Keratinocyte (primary cell): ENCODE measurements at regions not wholly inside any gene's neighbourhood (a gene's known extent, or its start where the extent isn't known, plus 50 kb on each side); places are given as distances from the start of the nearest gene placed in this dataset.
A peak's percentile ranks its signal among the peaks of the same experiment; 100 is the strongest.
"Not testable (repeated sequence)": the region's sequence is repeated elsewhere in the genome, so short reads cannot be mapped to it uniquely, and the experiment has no call there.

Experiments
- DNase-seq: peaks from one replicate; pipeline ENCODE4 v3.0.0-alpha.2; 2011; ENCODE audit warnings: low read depth, missing footprints, low spot score
- FAIRE-seq: peaks from 2 replicates; lab custom pipeline; 2011; peaks lifted over from hg19 to GRCh38; lab: Jason Lieb, UNC
- H2AFZ ChIP-seq: 2 replicates; pipeline ENCODE4 v1.6.0; 2012; ENCODE audit warnings: low read length, control low read depth, inconsistent platforms; ENCODE audit not compliant: control insufficient read depth
- H3K27ac ChIP-seq: 2 replicates; pipeline ENCODE4 v1.5.1; 2011; ENCODE audit warnings: low read length; ENCODE audit not compliant: control insufficient read depth, insufficient read depth
- H3K27me3 ChIP-seq: 3 replicates; pipeline ENCODE4 v1.6.0; 2011; ENCODE audit warnings: low read length; ENCODE audit not compliant: control insufficient read depth, insufficient read depth; ENCODE audit errors: extremely low read depth
- H3K36me3 ChIP-seq, 2 experiments: 2 replicates in 1 of 2; 3 replicates in 1 of 2; pipeline ENCODE4 v1.5.1; 2011; ENCODE audit warnings: low read length in 2 of 2, mild to moderate bottlenecking in 1 of 2; ENCODE audit not compliant: control insufficient read depth in 2 of 2, insufficient read depth in 2 of 2; ENCODE audit errors: extremely low read depth in 1 of 2
- H3K4me1 ChIP-seq: 3 replicates; pipeline ENCODE4 v1.5.1; 2011; ENCODE audit warnings: low read length; ENCODE audit not compliant: control insufficient read depth, insufficient read depth; ENCODE audit errors: extremely low read depth
- H3K4me2 ChIP-seq: 3 replicates; pipeline ENCODE4 v1.6.0; 2011; ENCODE audit warnings: low read depth, low read length; ENCODE audit not compliant: control insufficient read depth, insufficient read depth; ENCODE audit errors: extremely low read depth
- H3K4me3 ChIP-seq, 3 experiments: fragments of 200-600 bp in 1 of 3; sonication (generic) in 1 of 3; 2 replicates in 2 of 3; 3 replicates in 1 of 3; pipeline ENCODE4 v1.5.1; 2011 to 2016; ENCODE audit warnings: low read length in 3 of 3, mild to moderate bottlenecking in 3 of 3, control low read depth in 2 of 3, inconsistent platforms in 1 of 3, low read depth in 1 of 3, mixed read lengths in 1 of 3, mixed run types in 1 of 3, moderate library complexity in 1 of 3; ENCODE audit not compliant: control insufficient read depth in 2 of 3, insufficient read depth in 2 of 3; ENCODE audit errors: extremely low read depth in 1 of 3
- H3K79me2 ChIP-seq: 2 replicates; pipeline ENCODE4 v1.6.0; 2012; ENCODE audit warnings: low read length; ENCODE audit not compliant: control insufficient read depth, insufficient read depth
- H3K9ac ChIP-seq: 3 replicates; pipeline ENCODE4 v1.6.0; 2011; ENCODE audit warnings: low read length; ENCODE audit not compliant: control insufficient read depth, insufficient read depth; ENCODE audit errors: extremely low read depth
- H3K9me1 ChIP-seq: 3 replicates; pipeline ENCODE4 v1.6.0; 2011; ENCODE audit warnings: low read length; ENCODE audit not compliant: control insufficient read depth, insufficient read depth; ENCODE audit errors: extremely low read depth
- H3K9me3 ChIP-seq: 2 replicates; pipeline ENCODE4 v1.5.1; 2012; ENCODE audit warnings: low read depth, low read length; ENCODE audit not compliant: control insufficient read depth
- H4K20me1 ChIP-seq: 3 replicates; pipeline ENCODE4 v1.6.0; 2011; ENCODE audit warnings: low read length; ENCODE audit not compliant: control insufficient read depth, insufficient read depth; ENCODE audit errors: extremely low read depth
- CTCF ChIP-seq, 3 experiments: IDR thresholded peaks in 1 of 3; conservative IDR thresholded peaks in 1 of 3; optimal IDR thresholded peaks in 1 of 3; 2 replicates in 2 of 3; 3 replicates in 1 of 3; pipeline versions ENCODE3 to v1.5.1; 2011; ENCODE audit warnings: low read length in 3 of 3, mild to moderate bottlenecking in 3 of 3, moderate library complexity in 2 of 3, control low read depth in 1 of 3, inconsistent platforms in 1 of 3; ENCODE audit not compliant: insufficient read depth in 2 of 3; ENCODE audit errors: extremely low read depth in 1 of 3
- EZH2 ChIP-seq: IDR thresholded peaks from one replicate; pipeline ENCODE4 v1.6.1; 2012; ENCODE audit warnings: inconsistent platforms, mild to moderate bottlenecking, low read length, moderate library complexity
- dilution Hi-C: fragments of 300-500 bp; cut with MboI; formaldehyde crosslinking; loops from one replicate; pipeline ENCODE4 v1.7.0; 2020; ENCODE audit warnings: low sequenced_read_pairs; ENCODE audit not compliant: extremely low pct_ligation_motif_present

GRCh38 chr10:117856426-117856825 is 190.3 kb downstream of the RAB11FIP2 start:
- H3K4me3 ChIP-seq, H3K9me1 ChIP-seq, H3K27ac ChIP-seq, H3K36me3 ChIP-seq, FAIRE-seq, H3K9me3 ChIP-seq, H2AFZ ChIP-seq, H3K9ac ChIP-seq, H3K4me1 ChIP-seq, H3K79me2 ChIP-seq, H3K27me3 ChIP-seq, H3K4me2 ChIP-seq, H4K20me1 ChIP-seq, dilution Hi-C loops, DNase-seq: not testable (repeated sequence)

- Histone ChIP-seq H3K9me3 (no peaks in the 10 kb centered on the region), H3K4me2 (no peak overlapping the region), H3K4me3 (no peak overlapping the region), H4K20me1 (no peaks in the 10 kb centered on the region), H2AFZ (no peak overlapping the region), H3K27ac (no peak overlapping the region), H3K79me2 (no peaks in the 10 kb centered on the region), H3K9ac (no peak overlapping the region), H3K27me3 (no peaks in the 10 kb centered on the region), H3K9me1 (no peaks in the 10 kb centered on the region), H3K4me1 (peaks cover 9% of the 10 kb centered on the region), H3K36me3 (no peaks in the 10 kb centered on the region)
- TF ChIP-seq EZH2 (no peak), CTCF (optimal IDR thresholded peaks at IDR 0.05 in 1 of 3, IDR thresholded peaks at IDR 0.05 in 1 of 3, conservative IDR thresholded peaks at IDR 0.05 in 1 of 3; ENCODE audit: extremely low read depth in 1 of 3, insufficient read depth in 2 of 3, low read length in 3 of 3) (no peak)
- FAIRE-seq = peak; percentile 51
- dilution Hi-C loops = no loop called here
- no peak for DNase-seq
Measured at GRCh38 chr10:117860135-117860534, 186.6 kb downstream of the RAB11FIP2 start.

- Histone ChIP-seq H3K36me3 (no peaks in the 10 kb centered on the region), H3K27ac (no peak overlapping the region), H3K9ac (no peak overlapping the region), H2AFZ (no peak overlapping the region), H3K9me1 (no peaks in the 10 kb centered on the region), H3K27me3 (no peaks in the 10 kb centered on the region), H3K4me1 (peaks cover 9% of the 10 kb centered on the region), H3K4me3 (no peak overlapping the region), H3K79me2 (no peaks in the 10 kb centered on the region), H3K4me2 (no peak overlapping the region), H4K20me1 (no peaks in the 10 kb centered on the region), H3K9me3 (no peaks in the 10 kb centered on the region)
- DNase-seq = no peak
- FAIRE-seq = no peak
- dilution Hi-C loops = no loop called here
- TF ChIP-seq CTCF (optimal IDR thresholded peaks at IDR 0.05 in 1 of 3, IDR thresholded peaks at IDR 0.05 in 1 of 3, conservative IDR thresholded peaks at IDR 0.05 in 1 of 3; ENCODE audit: extremely low read depth in 1 of 3, insufficient read depth in 2 of 3, low read length in 3 of 3) (peak in 2 of 3 experiments; percentile 10 to 34), EZH2 (no peak)
Measured at GRCh38 chr10:117860823-117861222, 185.9 kb downstream of the RAB11FIP2 start.
